CD14-positive monocyte (primary cell): ENCODE measurements at regions not wholly inside any gene's neighbourhood (a gene's known extent, or its start where the extent isn't known, plus 50 kb on each side); places are given as distances from the start of the nearest gene placed in this dataset.

ENCODE experiments used
- DNase-seq, 3 donors: peaks; one replicate each; pipeline ENCODE4 v3.0.0-alpha.2; 2011 to 2022
- H2AFZ ChIP-seq: 2 replicates; pipeline ENCODE4 v1.6.0; 2012; ENCODE audit warnings: mild to moderate bottlenecking, low read depth, low read length, inconsistent platforms; ENCODE audit not compliant: insufficient read depth, poor library complexity, severe bottlenecking
- H3K27ac ChIP-seq, 2 donors: 1 replicate in 1 of 2; 2 replicates in 1 of 2; pipeline ENCODE4 v1.5.1; 2012 to 2013; ENCODE audit warnings: low read length in 2 of 2, control low read depth in 1 of 2, inconsistent platforms in 1 of 2, low read depth in 1 of 2, mild to moderate bottlenecking in 1 of 2
- H3K27me3 ChIP-seq, 2 donors: one replicate each; pipeline versions ENCODE4 v1.6.0 to v1.6.1; 2011 to 2013; ENCODE audit warnings: low read length in 2 of 2; ENCODE audit not compliant: control insufficient read depth in 2 of 2, insufficient read depth in 2 of 2
- H3K36me3 ChIP-seq, 2 donors: replicated peaks in 1 of 2; 1 replicate in 1 of 2; 2 replicates in 1 of 2; pipeline versions ENCODE4 v1.5.1 to v1.6.1; 2012 to 2013; ENCODE audit warnings: low read length in 2 of 2, control low read depth in 1 of 2, inconsistent platforms in 1 of 2, mild to moderate bottlenecking in 1 of 2; ENCODE audit not compliant: insufficient read depth in 2 of 2, control insufficient read depth in 1 of 2
- H3K4me1 ChIP-seq, 2 donors: 1 replicate in 1 of 2; 2 replicates in 1 of 2; pipeline versions ENCODE4 v1.5.1 to v1.6.1; 2012 to 2013; ENCODE audit warnings: low read length in 2 of 2, control low read depth in 1 of 2, inconsistent platforms in 1 of 2, mild to moderate bottlenecking in 1 of 2, moderate library complexity in 1 of 2; ENCODE audit not compliant: insufficient read depth in 2 of 2, control insufficient read depth in 1 of 2
- H3K4me2 ChIP-seq: replicated peaks from 2 replicates; pipeline ENCODE3; 2012; ENCODE audit warnings: low read length, moderate library complexity, mild to moderate bottlenecking; ENCODE audit not compliant: poor library complexity, severe bottlenecking; ENCODE audit errors: extremely low read depth
- H3K4me3 ChIP-seq, 3 experiments: fragments of 200-600 bp in 1 of 3; sonication (generic) in 1 of 3; replicated peaks in 1 of 3; 1 replicate in 2 of 3; 2 replicates in 1 of 3; pipeline ENCODE4 v1.5.1; 2011 to 2013; ENCODE audit warnings: low read length in 3 of 3, mild to moderate bottlenecking in 3 of 3, control low read depth in 2 of 3, low read depth in 2 of 3, inconsistent platforms in 1 of 3, moderate library complexity in 1 of 3
- H3K79me2 ChIP-seq: 2 replicates; pipeline ENCODE4 v1.6.0; 2012; ENCODE audit warnings: mild to moderate bottlenecking, control low read depth, inconsistent platforms, low read length, moderate library complexity; ENCODE audit not compliant: insufficient read depth
- H3K9ac ChIP-seq: 2 replicates; pipeline ENCODE4 v1.6.0; 2017; ENCODE audit warnings: low read length, mild to moderate bottlenecking; ENCODE audit not compliant: insufficient read depth, poor library complexity, severe bottlenecking
- H3K9me3 ChIP-seq, 2 donors: replicated peaks in 1 of 2; 1 replicate in 1 of 2; 2 replicates in 1 of 2; pipeline versions ENCODE4 v1.5.1 to v1.6.1; 2012 to 2013; ENCODE audit warnings: low read length in 2 of 2, control low read depth in 1 of 2; ENCODE audit not compliant: control insufficient read depth in 1 of 2, insufficient read depth in 1 of 2
- H4K20me1 ChIP-seq: 2 replicates; pipeline ENCODE4 v1.6.0; 2012; ENCODE audit warnings: mild to moderate bottlenecking, low read length, control low read depth, moderate library complexity; ENCODE audit not compliant: insufficient read depth
- H3K27ac Mint-ChIP-seq, 7 donors: one replicate each; pipeline ENCODE4 v1.8.0; 2020; ENCODE audit warnings: mild to moderate bottlenecking in 7 of 7, mixed read lengths in 7 of 7, moderate library complexity in 6 of 7, inconsistent platforms in 2 of 7
- H3K27me3 Mint-ChIP-seq, 3 donors: one replicate each; pipeline ENCODE4 v1.8.0; 2021 to 2022; ENCODE audit warnings: low read depth in 3 of 3, mild to moderate bottlenecking in 3 of 3, mixed read lengths in 3 of 3, moderate library complexity in 3 of 3, inconsistent platforms in 1 of 3
- H3K36me3 Mint-ChIP-seq, 2 donors: one replicate each; pipeline ENCODE4 v1.8.0; 2020; ENCODE audit warnings: mixed read lengths in 2 of 2, inconsistent platforms in 1 of 2, mild to moderate bottlenecking in 1 of 2
- H3K4me1 Mint-ChIP-seq: one replicate; pipeline ENCODE4 v1.8.0; 2020; ENCODE audit warnings: mild to moderate bottlenecking, mixed read lengths
- H3K4me3 Mint-ChIP-seq, 2 donors: one replicate each; pipeline ENCODE4 v1.8.0; 2020; ENCODE audit warnings: mild to moderate bottlenecking in 2 of 2, mixed read lengths in 2 of 2, moderate library complexity in 1 of 2
- H3K9me3 Mint-ChIP-seq, 7 donors: one replicate each; pipeline ENCODE4 v1.8.0; 2020 to 2022; ENCODE audit warnings: mixed read lengths in 7 of 7, mild to moderate bottlenecking in 6 of 7, moderate library complexity in 6 of 7, inconsistent platforms in 2 of 7
- CTCF ChIP-seq: fragments of 200-600 bp; IDR thresholded peaks from one replicate; pipeline ENCODE4 v1.8.0; 2022; ENCODE audit warnings: antibody characterized with exemption, mild to moderate bottlenecking
- WGBS: methylation state at CpG from one replicate; pipeline ENCODE4 v1.1.5; 2013; ENCODE audit warnings: missing lambda C conversion rate; ENCODE audit not compliant: insufficient coverage; 5-methylcytosine and 5-hydroxymethylcytosine counted together
- intact Hi-C, 2 donors: fragments of 100-400 bp; cut with micrococcal nuclease; formaldehyde crosslinking; loops; one replicate each; pipeline versions ENCODE4 v1.15.0 to v1.15.1; 2023

- Mint-ChIP-seq H3K9me3 (peaks cover 0 to 3% (median 3%) of the 10 kb centered on the region in 7 donors), H3K27me3 (peaks cover 0 to 2% (median 0%) of the 10 kb centered on the region in 3 donors), H3K36me3 (peaks cover 4 to 19% of the 10 kb centered on the region in 2 donors), H3K4me3 (no peak overlapping the region), H3K27ac (no peak overlapping the region), H3K4me1 (peaks cover 12% of the 10 kb centered on the region)
- H3K4me1 ChIP-seq: peaks cover 7 to 10% of the 10 kb centered on the region in 2 donors
- H3K4me2 ChIP-seq: no peak overlapping the region
- H3K36me3 ChIP-seq: no peaks in the 10 kb centered on the region
- no peaks in the 10 kb centered on the region for H3K9me3 ChIP-seq
- intact Hi-C loops: no loop called here
- no peaks in the 10 kb centered on the region for H3K79me2 ChIP-seq
- no peaks in the 10 kb centered on the region for H3K27me3 ChIP-seq
- H3K27ac ChIP-seq: no peak overlapping the region
- H2AFZ ChIP-seq: no peak overlapping the region
- TF ChIP-seq CTCF: no peak
- no peak overlapping the region for H3K9ac ChIP-seq
- H4K20me1 ChIP-seq: no peaks in the 10 kb centered on the region
- WGBS: 89% methylated on average over 3 of the region's 3 CpGs
- no peak for DNase-seq
- no peak overlapping the region for H3K4me3 ChIP-seq
Measured at GRCh38 chr2:111236025-111236424, 115.3 kb downstream of the BCL2L11 start.

GRCh38 chr2:111238296-111238695, 117.6 kb downstream of the BCL2L11 start:
- H3K27me3 Mint-ChIP-seq: peaks cover 0 to 2% (median 0%) of the 10 kb centered on the region in 3 donors
- no peak overlapping the region for H3K4me3 Mint-ChIP-seq
- no peak for TF ChIP-seq CTCF
- Histone ChIP-seq H3K4me2 (no peak overlapping the region), H3K79me2 (no peaks in the 10 kb centered on the region), H3K4me3 (no peak overlapping the region), H3K36me3 (no peaks in the 10 kb centered on the region), H2AFZ (no peak overlapping the region), H3K9ac (no peak overlapping the region), H3K9me3 (no peaks in the 10 kb centered on the region), H3K27ac (no peak overlapping the region), H3K4me1 (peaks cover 7 to 10% of the 10 kb centered on the region in 2 donors), H4K20me1 (no peaks in the 10 kb centered on the region), H3K27me3 (no peaks in the 10 kb centered on the region)
- peak in 2 of 3 donors; percentile 12 to 30 for DNase-seq
- H3K36me3 Mint-ChIP-seq: peaks cover 4 to 15% of the 10 kb centered on the region in 2 donors
- intact Hi-C loops: no loop called here
- H3K27ac Mint-ChIP-seq: peak overlapping the region in 4 of 7 donors; percentile 5 to 68 (median 64)
- WGBS: no CpG with 5 or more reads among the region's 2 CpGs
- peaks cover 0 to 3% (median 0%) of the 10 kb centered on the region in 7 donors for H3K9me3 Mint-ChIP-seq
- peaks cover 12% of the 10 kb centered on the region for H3K4me1 Mint-ChIP-seq
